Endothelial cell of umbilical vein (primary cell): ENCODE measurements at regions not wholly inside any gene's neighbourhood (a gene's known extent, or its start where the extent isn't known, plus 50 kb on each side); places are given as distances from the start of the nearest gene placed in this dataset.

Experiments used
- BruUV-seq: library from RNA; stranded (reverse); fragments of 400-500 nt; replicated peaks from 2 replicates; lab custom pipeline; 2021; lab: Mats Ljungman, UMichigan
- CTCF ChIA-PET: fragments of 300-600, 350-600 bp; sonication (Branson Sonifier 250); formaldehyde crosslinking; loops from one replicate; lab custom pipeline; 2021; ENCODE audit warnings: antibody characterized with exemption, inconsistent platforms; lab: Charles Lee
- POLR2A ChIA-PET: fragments of 300-600, 350-600 bp; sonication (Branson Sonifier 250); formaldehyde crosslinking; loops from one replicate; lab custom pipeline; 2021; ENCODE audit warnings: antibody characterized with exemption, inconsistent platforms; lab: Charles Lee
- DNase-seq: peaks from one replicate; pipeline ENCODE4 v3.0.0-alpha.2; 2011; ENCODE audit warnings: low read depth, low spot score
- FAIRE-seq: peaks from 2 replicates; lab custom pipeline; 2011; peaks lifted over from hg19 to GRCh38; lab: Jason Lieb, UNC
- H2AFZ ChIP-seq: 2 replicates; pipeline ENCODE4 v1.6.0; 2012; ENCODE audit warnings: low read depth, low read length, control low read depth, inconsistent platforms
- H3K27ac ChIP-seq: 2 replicates; pipeline ENCODE4 v1.5.1; 2011; ENCODE audit warnings: low read depth, mild to moderate bottlenecking, control low read depth, low read length, moderate library complexity; ENCODE audit not compliant: insufficient read depth
- H3K27me3 ChIP-seq, 2 experiments: 2 replicates each; pipeline versions ENCODE4 v1.6.0 to v1.6.1; 2011; ENCODE audit warnings: low read length in 2 of 2, mixed read lengths in 1 of 2; ENCODE audit not compliant: control insufficient read depth in 2 of 2, insufficient read depth in 2 of 2
- H3K36me3 ChIP-seq, 2 experiments: 2 replicates in 1 of 2; 3 replicates in 1 of 2; pipeline ENCODE4 v1.5.1; 2011; ENCODE audit warnings: low read length in 2 of 2, mild to moderate bottlenecking in 1 of 2, moderate library complexity in 1 of 2; ENCODE audit not compliant: control insufficient read depth in 2 of 2, insufficient read depth in 2 of 2; ENCODE audit errors: extremely low read depth in 1 of 2
- H3K4me1 ChIP-seq: 3 replicates; pipeline ENCODE4 v1.5.1; 2011; ENCODE audit warnings: mild to moderate bottlenecking, low read length; ENCODE audit not compliant: control insufficient read depth, insufficient read depth; ENCODE audit errors: extremely low read depth
- H3K4me2 ChIP-seq: 2 replicates; pipeline ENCODE4 v1.6.1; 2011; ENCODE audit warnings: low read length, control low read depth, mixed read lengths; ENCODE audit not compliant: insufficient read depth
- H3K4me3 ChIP-seq, 3 experiments: fragments of 200-600 bp in 1 of 3; sonication (generic), shearing (Covaris generic) in 1 of 3; replicated peaks in 1 of 3; 2 replicates each; pipeline ENCODE4 v1.5.1; 2011 to 2016; ENCODE audit warnings: control low read depth in 3 of 3, low read length in 3 of 3, mild to moderate bottlenecking in 2 of 3, inconsistent platforms in 1 of 3, low read depth in 1 of 3, moderate library complexity in 1 of 3; ENCODE audit not compliant: insufficient read depth in 1 of 3
- H3K79me2 ChIP-seq: 2 replicates; pipeline ENCODE4 v1.6.0; 2012; ENCODE audit warnings: low read length, inconsistent platforms; ENCODE audit not compliant: control insufficient read depth, insufficient read depth
- H3K9ac ChIP-seq: replicated peaks from 2 replicates; pipeline ENCODE3; 2011; ENCODE audit warnings: low read length, control low read depth; ENCODE audit not compliant: insufficient read depth; ENCODE audit errors: extremely low read depth
- H3K9me1 ChIP-seq: replicated peaks from 3 replicates; pipeline ENCODE4 v1.6.0; 2011; ENCODE audit warnings: mild to moderate bottlenecking, low read length; ENCODE audit not compliant: control insufficient read depth, insufficient read depth; ENCODE audit errors: extremely low read depth
- H3K9me3 ChIP-seq: replicated peaks from 2 replicates; pipeline ENCODE4 v1.5.1; 2012; ENCODE audit warnings: low read length, inconsistent platforms; ENCODE audit not compliant: control insufficient read depth, insufficient read depth
- H4K20me1 ChIP-seq: replicated peaks from 2 replicates; pipeline ENCODE3; 2011; ENCODE audit warnings: mild to moderate bottlenecking, low read length; ENCODE audit not compliant: control insufficient read depth, insufficient read depth; ENCODE audit errors: extremely low read depth
- CTCF ChIP-seq, 2 donors: IDR thresholded peaks; 1 replicate in 1 of 2; 2 replicates in 1 of 2; pipeline ENCODE4 v1.5.1; 2011; ENCODE audit warnings: low read length in 2 of 2, mild to moderate bottlenecking in 2 of 2, moderate library complexity in 2 of 2, control low read depth in 1 of 2, inconsistent platforms in 1 of 2, low read depth in 1 of 2; ENCODE audit not compliant: insufficient read depth in 1 of 2; ENCODE audit errors: extremely low read depth in 1 of 2
- EZH2 ChIP-seq: IDR thresholded peaks from 2 replicates; pipeline ENCODE4 v1.6.1; 2012; ENCODE audit warnings: borderline replicate concordance, low read depth, mild to moderate bottlenecking, moderate library complexity, low read length, inconsistent platforms; ENCODE audit not compliant: severe bottlenecking
- FOS ChIP-seq: IDR thresholded peaks from 2 replicates; pipeline ENCODE4 v1.6.1; 2011; ENCODE audit warnings: mild to moderate bottlenecking, low read length, moderate library complexity, borderline replicate concordance; ENCODE audit not compliant: insufficient read depth
- GATA2 ChIP-seq: IDR thresholded peaks from 2 replicates; pipeline ENCODE4 v1.7.0; 2011; ENCODE audit warnings: low read depth, mild to moderate bottlenecking, moderate library complexity, mixed read lengths, low read length; ENCODE audit not compliant: insufficient read length, insufficient read depth
- JUN ChIP-seq: IDR thresholded peaks from 2 replicates; pipeline ENCODE4 v1.6.1; 2011; ENCODE audit warnings: borderline replicate concordance, low read depth; ENCODE audit not compliant: insufficient read length, insufficient read depth
- MAX ChIP-seq: IDR thresholded peaks from 2 replicates; pipeline ENCODE4 v1.6.1; 2011; ENCODE audit not compliant: insufficient read depth, insufficient read length
- MYC ChIP-seq: IDR thresholded peaks from one replicate; pipeline ENCODE4 v1.6.1; 2011; ENCODE audit warnings: mild to moderate bottlenecking, low read depth, low read length
- POLR2A ChIP-seq: IDR thresholded peaks from 2 replicates; pipeline ENCODE4 v1.6.1; 2012; ENCODE audit warnings: low read depth, mild to moderate bottlenecking, control low read depth, low read length
- POLR2AphosphoS5 ChIP-seq: IDR thresholded peaks from 2 replicates; pipeline ENCODE4 v1.6.1; 2012; ENCODE audit warnings: low read depth, mild to moderate bottlenecking, control low read depth, low read length, moderate library complexity; ENCODE audit not compliant: insufficient read depth
- dilution Hi-C: fragments of 300-500 bp; cut with MboI; formaldehyde crosslinking; loops from one replicate; pipeline ENCODE4 v1.15.0; 2019; ENCODE audit warnings: low sequenced_read_pairs; ENCODE audit not compliant: extremely low pct_ligation_motif_present
- intact Hi-C: fragments of 100-400 bp; cut with micrococcal nuclease; formaldehyde crosslinking; loops from one replicate; pipeline ENCODE4 v1.10.0; 2022

- Histone ChIP-seq H2AFZ (no peak overlapping the region), H3K4me2 (peak overlapping the region; percentile 77), H3K4me1 (peaks cover 67% of the 10 kb centered on the region), H3K4me3 (no peak overlapping the region), H3K9ac (no peak overlapping the region), H4K20me1 (no peaks in the 10 kb centered on the region), H3K9me1 (no peaks in the 10 kb centered on the region), H3K36me3 (no peaks in the 10 kb centered on the region), H3K27ac (peak overlapping the region; percentile 4), H3K9me3 (no peaks in the 10 kb centered on the region), H3K79me2 (peaks cover 91% of the 10 kb centered on the region), H3K27me3 (no peaks in the 10 kb centered on the region)
- ChIA-PET CTCF (interaction anchor here (1.4 to 2.8 kb wide), 3 partner anchors 11 to 54 kb away, joined by 3 to 18 read pairs (median 13); no protein-coding TSS in a partner anchor), POLR2A (no interaction called here)
- BruUV-seq, result no TSS peak
- dilution Hi-C loops, result no loop called here
- intact Hi-C loops, result loop anchor here (1.0 to 5.0 kb wide), 2 partner anchors 11 to 748 kb away; no protein-coding TSS in a partner anchor
- peak; percentile 62 for DNase-seq
- TF ChIP-seq POLR2A, result no peak
- no peak for TF ChIP-seq MAX
- TF ChIP-seq MYC, result no peak
- peak; percentile 6 for TF ChIP-seq JUN
- peak; percentile 62 for TF ChIP-seq FOS
- no peak for TF ChIP-seq EZH2
- TF ChIP-seq GATA2, result peak; percentile 96
- peak; percentile 44 for TF ChIP-seq POLR2AphosphoS5
- TF ChIP-seq CTCF (IDR thresholded peaks at IDR 0.05; ENCODE audit: extremely low read depth in 1 of 2, insufficient read depth in 1 of 2, low read depth in 1 of 2, low read length in 2 of 2), result no peak
- FAIRE-seq, result no peak
Measured at GRCh38 chr12:105474672-105475071, 144.2 kb downstream of the C12orf75 start.
